Thyroid gland (tissue), 4 donors: ENCODE measurements at regions not wholly inside any gene's neighbourhood (a gene's known extent, or its start where the extent isn't known, plus 50 kb on each side); places are given as distances from the start of the nearest gene placed in this dataset.

ENCODE experiments used
- DNase-seq, 2 donors: peaks; one replicate each; pipeline ENCODE4 v3.0.0-alpha.2; 2019
- H3K27ac ChIP-seq, 3 donors: fragments of 200-600 bp; sonication (generic); 1 replicate in 2 of 3; 2 replicates in 1 of 3; pipeline ENCODE4 v1.5.1; 2016 to 2019; ENCODE audit warnings: mild to moderate bottlenecking in 1 of 3, moderate library complexity in 1 of 3
- H3K27me3 ChIP-seq: fragments of 200-600 bp; sonication (generic); one replicate; pipeline ENCODE4 v1.5.1; 2019
- H3K36me3 ChIP-seq, 2 donors: fragments of 200-600 bp; sonication (generic); one replicate each; pipeline ENCODE4 v1.5.1; 2016 to 2019
- H3K4me1 ChIP-seq, 2 donors: fragments of 200-600 bp; sonication (generic); one replicate each; pipeline ENCODE4 v1.5.1; 2017 to 2019
- H3K4me3 ChIP-seq, 3 donors: fragments of 200-600 bp; sonication (generic); replicated peaks in 1 of 3; 1 replicate in 2 of 3; 2 replicates in 1 of 3; pipeline ENCODE4 v1.5.1; 2016; ENCODE audit warnings: mild to moderate bottlenecking in 1 of 3
- H3K9me3 ChIP-seq: fragments of 200-600 bp; sonication (generic); one replicate; pipeline ENCODE4 v1.5.1; 2017
- CTCF ChIP-seq, 6 experiments: fragments of 200-600 bp in 3 of 6; fragments of 450-650 bp in 3 of 6; sonication (generic) in 3 of 6; IDR thresholded peaks; one replicate each; pipeline ENCODE4 v1.5.1; 2016 to 2019; ENCODE audit warnings: antibody characterized with exemption in 6 of 6, mild to moderate bottlenecking in 2 of 6, inconsistent platforms in 1 of 6, moderate library complexity in 1 of 6
- POLR2A ChIP-seq, 2 donors: fragments of 450-650 bp; IDR thresholded peaks; one replicate each; pipeline ENCODE4 v1.6.1; 2017; ENCODE audit warnings: antibody characterized with exemption in 2 of 2, mild to moderate bottlenecking in 2 of 2, moderate library complexity in 1 of 2
- WGBS, 2 donors: methylation state at CpG; one replicate each; pipeline ENCODE4 v1.1.5; 2017; 5-methylcytosine and 5-hydroxymethylcytosine counted together
- intact Hi-C: fragments of 100-400 bp; cut with DNase I; formaldehyde crosslinking; loops from one replicate; pipeline ENCODE4 v1.15.1; 2023

GRCh38 chr10:36183726-36184125 lies 541.6 kb upstream of the FZD8 start:
- no peak overlapping the region for H3K27ac ChIP-seq
- TF ChIP-seq POLR2A (IDR thresholded peaks at IDR 0.05) (no peak), CTCF (IDR thresholded peaks at IDR 0.05) (no peak)

GRCh38 chr10:36183056-36183455 lies 541.0 kb upstream of the FZD8 start:
- TF ChIP-seq CTCF (IDR thresholded peaks at IDR 0.05) (no peak), POLR2A (IDR thresholded peaks at IDR 0.05) (no peak)
- Histone ChIP-seq H3K4me1 (no peaks in the 10 kb centered on the region), H3K9me3 (no peaks in the 10 kb centered on the region), H3K27ac (no peak overlapping the region), H3K4me3 (no peak overlapping the region), H3K36me3 (no peaks in the 10 kb centered on the region), H3K27me3 (no peaks in the 10 kb centered on the region)
- no peak for DNase-seq
- intact Hi-C loops, result no loop called here

More at GRCh38 chr10:36183726-36184125, 541.6 kb upstream of the FZD8 start:
- intact Hi-C loops, result no loop called here
- Histone ChIP-seq H3K4me1 (no peaks in the 10 kb centered on the region), H3K9me3 (no peaks in the 10 kb centered on the region), H3K27me3 (no peaks in the 10 kb centered on the region), H3K36me3 (no peaks in the 10 kb centered on the region), H3K4me3 (no peak overlapping the region)
- DNase-seq, result no peak
- 88 to 95% methylated on average over 6 of the region's 6 CpGs for WGBS, 2 donors

GRCh38 chr10:36182606-36183005 lies 540.5 kb upstream of the FZD8 start:
- no peak overlapping the region for H3K4me3 ChIP-seq
- no peaks in the 10 kb centered on the region for H3K4me1 ChIP-seq
- H3K36me3 ChIP-seq, result no peaks in the 10 kb centered on the region
- TF ChIP-seq POLR2A (IDR thresholded peaks at IDR 0.05) (no peak), CTCF (IDR thresholded peaks at IDR 0.05) (no peak)
- no peak for DNase-seq
- intact Hi-C loops, result no loop called here
- H3K27me3 ChIP-seq, result no peaks in the 10 kb centered on the region
- no peak overlapping the region for H3K27ac ChIP-seq
- no peaks in the 10 kb centered on the region for H3K9me3 ChIP-seq
- 80 to 82% methylated on average over 4 of the region's 4 CpGs for WGBS, 2 donors

- no peaks in the 10 kb centered on the region for H3K27me3 ChIP-seq
- no peaks in the 10 kb centered on the region for H3K9me3 ChIP-seq
- H3K27ac ChIP-seq, result no peak overlapping the region
- intact Hi-C loops, result no loop called here
- TF ChIP-seq CTCF (IDR thresholded peaks at IDR 0.05) (no peak), POLR2A (IDR thresholded peaks at IDR 0.05) (no peak)
- WGBS, 2 donors, result 61 to 70% methylated on average over 9 of the region's 9 CpGs
- no peaks in the 10 kb centered on the region for H3K4me1 ChIP-seq
- H3K4me3 ChIP-seq, result no peak overlapping the region
- DNase-seq, result no peak
- no peaks in the 10 kb centered on the region for H3K36me3 ChIP-seq
These were observed 540.1 kb upstream of the FZD8 start for GRCh38 chr10:36182179-36182566.

GRCh38 chr10:36181426-36182178 lies 539.5 kb upstream of the FZD8 start:
- no peaks in the 10 kb centered on the region for H3K36me3 ChIP-seq
- DNase-seq, result no peak
- intact Hi-C loops, result no loop called here
- TF ChIP-seq CTCF (IDR thresholded peaks at IDR 0.05), result no peak
- no peak for TF ChIP-seq POLR2A (IDR thresholded peaks at IDR 0.05)
- H3K9me3 ChIP-seq, result no peaks in the 10 kb centered on the region
- 66 to 74% methylated on average over 3 of the region's 3 CpGs for WGBS, 2 donors
- no peak overlapping the region for H3K27ac ChIP-seq
- no peak overlapping the region for H3K4me3 ChIP-seq
- no peaks in the 10 kb centered on the region for H3K4me1 ChIP-seq
- no peaks in the 10 kb centered on the region for H3K27me3 ChIP-seq
